Calu3 (cell line): ENCODE measurements at regions not wholly inside any gene's neighbourhood (a gene's known extent, or its start where the extent isn't known, plus 50 kb on each side); places are given as distances from the start of the nearest gene placed in this dataset.

ENCODE experiments used
- BruUV-seq: library from RNA; stranded (reverse); fragments of 400-500 nt; replicated peaks from 2 replicates; lab custom pipeline; 2021; lab: Mats Ljungman, UMichigan
- CTCF ChIA-PET: fragments of 300-600 bp; sonication (Branson Sonifier 250); formaldehyde crosslinking; loops from one replicate; lab custom pipeline; 2022; ENCODE audit warnings: antibody characterized with exemption; lab: Charles Lee
- DNase-seq: peaks from one replicate; pipeline ENCODE4 v3.0.0; 2022
- H3K27ac Mint-ChIP-seq: one replicate; pipeline ENCODE4 v1.8.0; 2022; ENCODE audit warnings: mixed read lengths; ENCODE audit not compliant: unreplicated experiment
- H3K27me3 Mint-ChIP-seq: one replicate; pipeline ENCODE4 v1.8.0; 2022; ENCODE audit warnings: mixed read lengths; ENCODE audit not compliant: unreplicated experiment
- H3K36me3 Mint-ChIP-seq: one replicate; pipeline ENCODE4 v1.8.0; 2022; ENCODE audit warnings: mild to moderate bottlenecking, moderate library complexity, mixed read lengths; ENCODE audit not compliant: insufficient read depth, unreplicated experiment
- H3K4me1 Mint-ChIP-seq: one replicate; pipeline ENCODE4 v1.8.0; 2022; ENCODE audit warnings: mild to moderate bottlenecking, low read depth, mixed read lengths; ENCODE audit not compliant: unreplicated experiment
- H3K4me3 Mint-ChIP-seq: one replicate; pipeline ENCODE4 v1.8.0; 2022; ENCODE audit warnings: mild to moderate bottlenecking, low read depth, moderate library complexity, mixed read lengths; ENCODE audit not compliant: unreplicated experiment
- H3K9me3 Mint-ChIP-seq: one replicate; pipeline ENCODE4 v1.8.0; 2022; ENCODE audit warnings: low read depth, mixed read lengths; ENCODE audit not compliant: unreplicated experiment
- CTCF ChIP-seq: fragments of 200-600 bp; IDR thresholded peaks from one replicate; pipeline ENCODE4 v1.8.0; 2022; ENCODE audit warnings: antibody characterized with exemption; ENCODE audit not compliant: unreplicated experiment
- intact Hi-C: fragments of 100-400 bp; cut with micrococcal nuclease; formaldehyde crosslinking; loops from one replicate; pipeline ENCODE4 v1.10.0; 2022; ENCODE audit not compliant: unreplicated experiment

- BruUV-seq, result no TSS peak
- peaks cover 67% of the 10 kb centered on the region for H3K27me3 Mint-ChIP-seq
- no peaks in the 10 kb centered on the region for H3K9me3 Mint-ChIP-seq
These were observed 219.3 kb downstream of the BUD13 start for GRCh38 chr11:116553482-116553881.

GRCh38 chr11:116551576-116551975 lies 221.2 kb downstream of the BUD13 start:
- no peaks in the 10 kb centered on the region for H3K9me3 Mint-ChIP-seq
- H3K4me3 Mint-ChIP-seq, result no peak overlapping the region
- no peaks in the 10 kb centered on the region for H3K36me3 Mint-ChIP-seq
- DNase-seq, result no peak
- intact Hi-C loops, result no loop called here
- H3K4me1 Mint-ChIP-seq, result no peaks in the 10 kb centered on the region
- TF ChIP-seq CTCF, result no peak
- H3K27ac Mint-ChIP-seq, result no peak overlapping the region
- CTCF ChIA-PET, result no interaction called here
- H3K27me3 Mint-ChIP-seq, result peaks cover 64% of the 10 kb centered on the region
- no TSS peak for BruUV-seq

More at GRCh38 chr11:116553482-116553881, 219.3 kb downstream of the BUD13 start:
- Mint-ChIP-seq H3K4me1 (no peaks in the 10 kb centered on the region), H3K27ac (no peak overlapping the region), H3K4me3 (no peak overlapping the region), H3K36me3 (no peaks in the 10 kb centered on the region)
- CTCF ChIA-PET, result no interaction called here
- no peak for DNase-seq
- intact Hi-C loops, result no loop called here
- no peak for TF ChIP-seq CTCF

GRCh38 chr11:116548256-116548655 lies 224.5 kb downstream of the BUD13 start:
- intact Hi-C loops, result no loop called here
- Mint-ChIP-seq H3K9me3 (no peaks in the 10 kb centered on the region), H3K4me3 (no peak overlapping the region), H3K27ac (no peak overlapping the region), H3K4me1 (no peaks in the 10 kb centered on the region), H3K27me3 (peaks cover 32% of the 10 kb centered on the region), H3K36me3 (no peaks in the 10 kb centered on the region)
- TF ChIP-seq CTCF, result no peak
- no peak for DNase-seq
- BruUV-seq, result no TSS peak
- CTCF ChIA-PET, result no interaction called here

GRCh38 chr11:116547571-116547970 lies 225.2 kb downstream of the BUD13 start:
- no peaks in the 10 kb centered on the region for H3K36me3 Mint-ChIP-seq
- peaks cover 32% of the 10 kb centered on the region for H3K27me3 Mint-ChIP-seq
- intact Hi-C loops, result no loop called here
- CTCF ChIA-PET, result no interaction called here
- DNase-seq, result no peak
- no peak overlapping the region for H3K4me3 Mint-ChIP-seq
- H3K9me3 Mint-ChIP-seq, result no peaks in the 10 kb centered on the region
- TF ChIP-seq CTCF, result no peak
- no peaks in the 10 kb centered on the region for H3K4me1 Mint-ChIP-seq
- no TSS peak for BruUV-seq
- H3K27ac Mint-ChIP-seq, result no peak overlapping the region
